ENCODE measurements at regions not wholly inside any gene's neighbourhood (a gene's known extent, or its start where the extent isn't known, plus 50 kb on each side); places are given as distances from the start of the nearest gene placed in this dataset.

DNA sequence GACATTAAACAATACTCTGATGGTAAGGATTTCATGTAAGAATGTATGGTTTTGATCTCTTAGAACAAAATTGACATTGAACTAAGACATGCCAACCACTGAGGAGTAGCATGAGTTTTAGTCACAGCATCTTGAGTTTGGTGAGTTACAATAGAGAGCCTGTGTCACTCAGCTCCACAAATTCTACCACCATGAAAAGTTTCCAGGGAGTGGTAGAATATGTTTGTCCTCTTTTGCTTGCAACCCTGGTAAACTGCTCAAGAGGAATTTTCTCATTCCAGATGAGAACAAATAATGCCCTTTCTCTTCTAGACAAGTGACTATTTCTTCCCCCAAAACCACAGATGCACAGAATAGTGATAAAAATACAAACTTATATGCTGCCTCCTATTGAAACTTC is 502.0 kb upstream of the VRK2 start:
- no peak for DNase-seq (ENCODE audit: extremely low read depth, low read depth)

DNA sequence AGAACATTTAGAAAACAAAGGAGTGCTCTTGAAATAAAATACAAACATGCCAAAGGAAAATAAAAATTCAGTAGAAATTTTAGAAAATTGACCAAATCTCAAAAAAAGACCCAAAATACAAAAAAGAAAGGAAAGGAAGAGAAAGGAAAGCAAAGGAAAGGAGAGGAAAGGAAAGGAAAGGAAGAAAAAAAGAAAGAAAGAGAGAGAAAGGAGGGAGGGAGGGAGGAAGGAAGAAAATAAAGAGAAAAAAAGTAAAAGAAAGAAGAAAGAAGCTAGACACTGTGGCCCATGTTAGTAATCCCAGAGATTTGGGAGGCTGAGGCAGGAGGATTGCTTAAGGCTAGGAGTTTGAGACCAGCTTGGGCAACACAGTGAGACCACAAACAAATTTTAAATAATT is 500.1 kb upstream of the VRK2 start:
- DNase-seq (ENCODE audit: extremely low read depth, low read depth) = no peak

DNA sequence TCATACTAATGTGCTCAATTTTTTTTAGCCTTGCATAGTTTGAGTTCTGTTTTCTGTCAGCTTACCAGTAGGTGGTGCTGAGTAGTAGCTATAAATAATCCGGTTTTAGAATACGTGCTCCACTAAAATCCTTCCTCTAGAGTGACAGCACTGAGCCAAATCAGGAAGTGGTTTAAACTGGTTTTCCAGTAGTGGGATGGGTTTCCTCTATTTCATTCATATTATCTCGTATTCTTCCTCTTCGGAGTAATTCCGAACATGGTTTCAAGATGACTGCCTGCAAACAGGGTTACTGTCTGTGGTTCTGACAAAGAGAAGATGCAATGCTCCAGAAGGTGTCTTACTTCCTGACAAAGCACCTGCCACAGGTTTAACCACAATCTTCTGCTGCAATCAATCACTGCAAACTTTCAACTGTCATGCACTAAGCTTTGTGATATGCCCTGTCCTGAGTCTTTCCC is 496.9 kb upstream of the VRK2 start:
- DNase-seq (ENCODE audit: extremely low read depth, low read depth) = peak; percentile 5

DNA sequence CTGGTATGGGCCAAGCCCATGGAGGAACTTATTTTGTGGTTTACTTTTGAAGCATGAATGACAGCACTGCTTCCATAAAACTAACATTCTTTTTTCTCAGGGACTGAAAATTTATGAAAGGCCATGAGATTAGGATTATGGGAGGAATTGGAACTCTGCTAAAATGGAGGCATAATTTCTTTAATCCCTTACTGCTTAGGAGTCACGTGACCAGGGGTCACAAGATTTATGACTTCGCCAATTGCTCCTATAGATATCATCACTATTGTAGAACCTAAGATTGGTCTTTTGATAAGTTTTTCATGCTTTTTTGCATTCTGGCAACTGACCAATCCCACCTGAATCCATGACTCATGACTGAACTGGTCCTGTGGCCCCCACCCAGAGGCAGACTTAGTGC is 495.7 kb upstream of the VRK2 start:
- no peak for DNase-seq (ENCODE audit: extremely low read depth, low read depth)

DNA sequence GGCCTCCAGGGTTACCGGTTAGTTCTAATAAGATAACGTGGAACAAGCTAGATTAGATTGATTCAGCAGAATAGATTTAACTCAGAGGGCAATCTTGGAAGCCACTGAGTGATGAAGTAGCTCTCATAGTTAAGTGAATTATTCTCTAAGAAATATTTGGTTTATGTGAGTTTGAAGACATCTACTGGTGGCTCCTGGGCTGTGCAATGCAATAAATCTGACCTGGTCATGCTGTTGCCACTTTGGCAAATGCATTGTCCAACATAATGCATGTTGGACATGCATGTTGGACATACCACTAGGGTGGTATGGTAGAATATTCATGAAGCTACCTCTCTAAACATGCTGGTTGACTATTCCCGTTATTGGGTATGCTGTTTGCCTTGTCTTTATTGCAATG is 493.7 kb upstream of the VRK2 start:
- DNase-seq (ENCODE audit: extremely low read depth, low read depth) = no peak

DNA sequence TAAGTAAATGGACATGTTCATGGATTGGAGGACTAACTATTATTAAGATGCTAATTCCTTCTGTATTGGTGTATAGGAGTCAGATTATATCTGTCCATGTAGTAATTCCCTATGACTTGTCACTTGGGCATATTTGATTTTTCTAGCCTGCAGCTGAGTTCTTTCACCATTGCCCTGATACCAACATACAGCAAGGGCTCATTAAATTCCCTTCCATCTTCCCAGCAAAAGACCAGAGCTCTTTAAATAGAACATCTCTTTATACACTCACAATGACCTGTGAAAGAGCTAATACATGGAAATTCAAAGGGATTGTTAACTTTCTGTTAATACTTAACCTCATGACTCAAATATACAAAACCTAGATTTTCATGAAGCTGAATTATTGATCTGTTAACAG is 492.3 kb upstream of the VRK2 start:
- no peak for DNase-seq (ENCODE audit: extremely low read depth, low read depth)

DNA sequence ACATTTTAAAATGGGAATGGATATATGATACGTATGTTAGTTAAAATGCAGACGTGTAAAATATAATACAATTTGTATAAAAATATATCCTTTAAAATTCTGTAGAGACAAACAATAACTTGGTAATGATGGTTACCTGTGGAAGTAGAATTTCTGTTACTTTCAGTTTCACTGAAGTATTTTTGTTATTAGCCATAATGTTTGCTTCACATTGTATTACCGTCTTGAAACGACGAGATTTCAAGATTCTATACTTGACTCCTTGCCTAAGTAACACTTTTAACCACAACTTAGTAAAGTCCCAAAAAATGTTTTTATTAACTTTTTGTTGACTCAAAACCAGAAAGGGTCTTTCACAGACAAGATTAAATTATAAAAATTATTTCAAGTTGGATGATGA is 488.3 kb upstream of the VRK2 start:
- DNase-seq (ENCODE audit: extremely low read depth, low read depth) = no peak

DNA sequence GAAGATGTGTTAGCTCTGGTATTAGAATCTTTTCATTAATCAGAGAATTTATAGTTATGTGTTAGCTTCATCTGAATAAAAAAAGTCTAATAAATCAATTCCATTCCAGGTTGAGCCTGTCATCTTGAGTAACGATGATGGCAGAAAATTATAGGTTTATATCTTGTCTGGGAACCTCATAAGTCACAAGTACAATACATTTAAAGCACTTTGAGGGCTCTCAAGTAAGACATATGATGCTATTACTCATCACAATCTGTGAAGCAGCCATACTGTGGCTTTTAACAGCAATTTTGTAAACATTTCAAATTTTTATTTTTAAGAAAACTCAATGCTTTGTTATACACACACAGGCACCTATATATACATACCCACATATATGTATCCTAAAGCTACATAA is 484.1 kb upstream of the VRK2 start:
- DNase-seq (ENCODE audit: extremely low read depth, low read depth) = no peak

DNA sequence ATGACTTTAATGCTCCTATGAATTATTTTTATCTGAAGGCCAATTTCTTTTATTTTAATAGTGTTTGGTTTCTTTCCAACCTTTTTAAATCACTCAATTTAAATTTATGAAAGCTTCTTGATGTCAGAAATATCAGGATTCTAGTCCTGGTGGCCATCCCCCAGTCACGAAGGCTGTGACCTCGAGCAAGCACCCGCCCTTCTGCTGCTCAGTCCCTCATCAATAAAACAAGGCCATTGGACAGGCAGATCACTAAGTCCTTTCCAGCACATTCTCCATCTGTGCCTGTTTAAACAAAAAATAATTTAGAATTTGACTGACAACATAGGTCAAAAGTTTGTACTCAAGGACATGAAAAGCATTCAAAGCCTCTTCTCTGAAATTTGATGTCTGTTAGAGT is 483.6 kb upstream of the VRK2 start:
- DNase-seq (ENCODE audit: extremely low read depth, low read depth) = no peak

DNA sequence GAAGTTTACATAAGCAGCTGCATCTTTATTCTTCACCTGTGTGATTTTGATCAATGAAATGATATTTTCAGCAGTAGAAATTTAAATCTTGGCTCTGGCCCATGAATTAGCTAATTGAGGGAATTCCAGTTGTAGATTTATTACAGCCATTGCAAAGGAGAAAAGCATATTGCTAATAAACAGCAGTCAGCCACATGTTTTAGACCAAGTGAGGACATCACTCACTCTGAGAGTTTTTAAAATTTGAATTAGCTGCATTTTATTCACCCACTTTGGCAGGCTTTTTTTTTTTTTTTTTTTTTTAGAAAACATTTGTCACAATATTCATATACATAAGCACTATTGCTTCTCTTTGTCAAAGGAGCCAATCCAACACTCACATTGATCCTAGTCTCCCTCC is 479.4 kb upstream of the VRK2 start:
- no peak for DNase-seq (ENCODE audit: extremely low read depth, low read depth)

DNA sequence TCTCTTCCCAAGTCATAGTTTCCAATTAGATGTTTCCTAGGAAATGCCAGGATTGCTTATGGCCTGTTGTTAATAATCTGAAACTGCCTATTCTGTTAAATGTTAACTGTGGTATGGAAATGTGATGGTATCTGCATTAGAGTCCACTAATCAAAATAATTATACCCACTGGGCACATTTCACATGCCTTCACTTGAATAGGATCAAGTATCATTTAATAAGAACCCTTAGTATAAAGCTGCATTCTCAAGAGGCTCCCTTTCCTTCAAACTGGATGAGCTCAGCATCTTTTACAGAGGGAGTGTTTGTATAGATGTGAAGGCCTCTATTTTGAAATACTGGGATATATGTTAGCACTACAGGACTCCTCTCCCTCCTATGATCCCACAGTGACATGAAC is 477.2 kb upstream of the VRK2 start:
- DNase-seq (ENCODE audit: extremely low read depth, low read depth) = no peak

DNA sequence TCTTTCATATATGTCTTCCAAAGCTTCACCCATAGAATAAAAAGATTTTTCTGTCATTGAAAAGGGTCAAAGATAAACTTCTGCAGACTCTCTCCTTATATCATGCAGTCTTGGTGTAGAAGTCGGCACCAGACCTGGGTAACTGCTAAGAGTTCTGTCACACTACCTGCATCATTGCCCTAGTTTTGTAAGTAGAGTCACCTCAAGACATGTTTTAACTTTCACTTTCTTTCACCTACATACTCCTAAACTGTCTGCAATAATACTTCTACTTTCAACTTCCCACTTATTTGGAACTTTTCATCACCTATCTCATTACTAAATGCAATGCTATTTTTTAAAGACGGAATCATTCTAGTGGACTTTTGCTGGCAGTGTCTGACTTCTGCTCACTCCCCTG is 475.6 kb upstream of the VRK2 start:
- DNase-seq (ENCODE audit: extremely low read depth, low read depth) = no peak

DNA sequence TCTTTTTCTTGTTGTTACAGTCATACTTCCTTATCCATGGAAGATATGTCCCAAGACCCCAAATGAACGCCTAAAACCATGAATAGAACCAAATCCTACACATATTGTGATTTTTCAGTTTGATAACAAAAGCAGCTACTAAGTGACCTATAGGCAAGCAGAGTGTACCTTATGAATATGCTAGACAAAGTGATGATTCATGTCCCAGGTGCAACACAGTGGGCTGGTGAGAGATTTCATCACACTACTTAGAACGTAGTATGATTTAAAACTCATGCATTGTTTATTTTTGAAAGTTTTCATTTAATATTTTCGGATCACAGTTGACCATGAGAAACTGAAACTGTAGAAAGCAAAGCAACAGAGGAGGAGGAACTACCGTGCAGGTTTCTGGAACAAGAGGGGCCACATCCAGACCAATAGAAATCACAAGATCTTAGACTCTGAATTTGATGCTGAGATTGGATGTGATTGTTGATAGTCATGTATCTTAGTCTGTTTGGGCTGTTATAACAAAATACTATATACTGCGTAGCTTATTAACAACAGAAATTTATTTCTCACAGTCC is 470.8 kb upstream of the VRK2 start:
- no peak for DNase-seq (ENCODE audit: extremely low read depth, low read depth)

DNA sequence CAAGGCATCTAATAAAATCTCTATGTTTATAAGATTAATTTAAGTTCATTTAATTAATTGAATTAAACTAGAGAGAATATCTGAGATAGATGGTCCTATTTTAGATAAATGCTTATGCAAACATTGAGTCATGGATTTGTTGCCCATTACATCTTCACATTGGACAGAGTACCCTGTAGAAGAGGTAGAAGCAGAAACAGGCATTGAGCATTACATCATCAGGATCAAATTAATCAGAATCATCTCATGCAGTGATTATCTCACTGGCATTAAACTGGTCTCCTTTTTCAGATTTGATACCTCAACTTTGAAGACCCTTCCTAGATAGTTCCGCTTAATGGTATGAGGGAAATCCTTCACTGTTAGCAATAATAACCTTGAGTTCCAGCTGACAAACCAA is 469.6 kb upstream of the VRK2 start:
- no peak for DNase-seq (ENCODE audit: extremely low read depth, low read depth)

DNA sequence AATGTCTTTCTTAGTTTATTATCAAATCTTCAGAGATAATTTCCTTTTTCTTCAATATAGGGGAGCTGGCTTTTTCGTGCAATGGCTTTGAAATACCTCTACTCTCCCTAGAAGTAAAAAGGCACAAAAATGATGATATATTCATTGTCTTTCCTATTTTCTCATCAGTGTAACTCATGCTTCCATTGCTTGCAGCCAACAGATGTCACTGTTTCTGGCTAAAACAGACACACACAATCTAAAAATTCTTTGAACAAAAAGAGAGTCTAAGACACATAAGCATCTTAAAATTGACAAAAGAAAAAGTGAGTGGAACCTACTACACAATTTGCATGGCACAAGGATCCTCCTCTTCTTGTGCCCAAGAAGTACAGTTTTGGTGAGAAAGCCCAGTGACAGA is 448.7 kb upstream of the VRK2 start:
- no peak for DNase-seq (ENCODE audit: extremely low read depth, low read depth)

DNA sequence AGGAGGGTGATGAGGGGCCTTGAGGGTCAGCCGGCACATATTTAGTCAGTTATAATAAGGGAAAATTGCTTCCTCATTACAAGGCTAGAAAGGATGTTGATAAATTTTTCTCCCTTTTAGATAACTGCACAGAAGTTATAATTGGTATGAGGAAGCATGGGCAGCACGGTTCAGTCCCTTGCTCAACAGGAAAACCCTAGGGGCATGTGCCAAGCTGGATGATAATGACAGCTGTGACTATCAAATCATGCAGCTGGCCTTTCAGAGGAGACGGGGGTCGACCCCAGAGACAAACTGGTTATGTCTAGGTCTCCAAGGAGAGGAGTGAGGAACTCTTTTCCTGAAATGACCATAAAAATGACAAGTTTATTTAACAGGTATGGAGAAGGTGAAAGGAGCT is 448.1 kb upstream of the VRK2 start:
- DNase-seq (ENCODE audit: extremely low read depth, low read depth) = no peak

DNA sequence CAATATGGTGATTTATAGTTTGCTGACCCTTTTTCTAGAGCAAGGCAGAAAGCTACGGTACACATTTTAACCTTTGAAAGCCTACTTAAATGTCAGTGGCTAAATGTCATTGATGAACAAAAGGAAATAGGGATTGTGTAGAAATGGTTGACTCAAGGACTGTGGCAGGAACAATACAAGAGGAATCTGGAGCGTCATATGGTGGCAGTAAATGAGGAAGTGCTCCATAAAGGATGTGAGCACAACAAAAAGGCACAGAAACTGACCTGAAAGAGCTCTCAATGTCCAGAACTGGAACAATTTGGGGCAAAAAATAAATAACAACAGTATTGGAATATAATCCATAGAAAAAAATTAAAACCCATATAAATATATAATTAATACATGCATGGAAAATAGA is 443.9 kb upstream of the VRK2 start:
- no peak for DNase-seq (ENCODE audit: extremely low read depth, low read depth)

DNA sequence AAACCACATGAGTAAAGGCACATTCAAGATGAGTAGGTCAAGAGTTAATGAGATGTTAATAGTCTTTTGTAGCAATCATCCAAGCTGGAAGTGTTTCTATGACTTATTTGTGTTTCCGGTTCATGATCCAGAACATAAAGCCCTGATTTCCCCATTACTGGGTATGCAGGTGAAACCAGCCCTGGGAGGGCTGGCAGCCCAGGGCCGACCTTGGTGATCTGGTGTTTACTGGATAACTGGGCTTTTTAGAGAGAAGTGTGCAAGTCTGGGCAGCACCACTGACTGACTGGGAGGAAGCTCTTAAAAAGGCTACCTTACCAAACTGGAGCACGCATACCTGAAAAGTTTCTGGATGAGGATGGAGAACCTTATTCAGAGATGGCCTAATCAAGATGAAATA is 431.6 kb upstream of the VRK2 start:
- no peak for DNase-seq (ENCODE audit: extremely low read depth, low read depth)

DNA sequence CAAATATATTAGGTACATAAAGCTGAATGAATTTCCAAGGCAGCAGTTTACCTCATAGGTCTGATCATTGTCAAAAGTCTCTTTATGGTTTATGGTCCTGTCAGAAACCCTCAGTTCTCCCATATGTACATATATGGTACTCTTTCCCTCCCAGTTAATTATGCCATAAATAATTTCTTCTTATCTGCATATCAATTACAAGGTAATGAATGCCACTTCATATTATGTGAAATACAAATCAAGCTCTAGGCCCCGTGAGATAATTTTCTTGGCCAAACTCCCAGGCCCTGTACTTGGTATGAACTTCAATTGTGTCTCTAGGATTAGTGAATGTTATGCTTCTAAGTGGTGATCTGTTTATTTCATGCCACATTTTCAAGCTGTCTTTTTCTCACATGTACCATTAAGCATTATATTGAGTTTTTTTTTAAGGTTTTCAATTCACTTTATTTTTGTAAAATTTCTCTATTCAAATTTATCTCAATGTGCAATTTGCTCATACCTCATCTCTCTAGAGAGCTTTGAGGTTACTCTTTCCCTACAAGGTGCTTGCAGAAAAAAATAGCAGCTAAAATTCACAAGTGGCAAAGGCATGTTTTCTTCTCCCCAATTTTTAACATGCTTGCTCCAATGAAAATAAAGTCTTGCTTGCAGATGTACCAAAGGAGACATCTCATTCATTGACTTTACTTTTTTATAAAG is 430.6 kb upstream of the VRK2 start:
- DNase-seq (ENCODE audit: extremely low read depth, low read depth) = no peak

DNA sequence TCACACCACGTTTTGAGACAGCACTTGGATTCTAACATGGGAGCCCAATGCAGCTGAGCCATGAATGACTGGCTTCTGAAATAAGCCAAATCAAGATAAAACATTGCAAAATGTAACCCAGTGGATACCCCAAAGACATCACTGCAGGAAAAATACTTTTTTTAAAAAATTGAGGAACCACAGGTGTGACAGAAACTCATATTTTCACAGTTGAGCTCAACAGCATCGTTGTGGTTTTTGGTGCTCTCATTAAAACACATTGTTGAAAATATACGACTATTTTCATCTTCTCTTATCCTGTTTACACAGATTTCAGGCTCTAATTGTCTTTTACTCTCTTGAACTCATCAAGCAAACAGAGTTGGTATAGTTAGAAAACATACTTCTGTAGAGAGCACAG is 429.3 kb upstream of the VRK2 start:
- no peak for DNase-seq (ENCODE audit: extremely low read depth, low read depth)

DNA sequence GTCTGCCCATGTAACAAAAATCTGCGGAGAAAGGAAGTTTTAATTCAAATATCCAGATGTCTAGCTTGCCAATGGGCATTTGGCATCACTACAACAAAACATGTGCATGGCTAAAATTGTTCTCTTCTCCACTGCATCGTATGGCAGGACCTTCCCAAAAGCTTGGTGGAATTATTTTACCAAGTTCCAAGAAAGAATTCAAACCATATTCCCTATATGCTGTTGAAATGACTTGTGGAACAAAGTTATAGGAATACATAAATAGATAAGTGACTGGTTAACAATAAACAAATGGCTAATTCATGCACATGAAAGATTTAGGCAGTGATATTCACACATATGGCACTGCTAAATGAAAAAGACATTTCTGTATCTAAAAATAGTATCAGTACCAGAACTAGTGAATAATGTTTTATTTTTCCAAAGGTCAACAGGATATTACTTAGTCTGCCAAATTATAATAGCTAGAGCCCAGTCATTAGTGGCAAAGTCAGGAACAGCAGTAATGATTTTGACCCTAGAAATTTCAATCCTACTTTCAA is 425.4 kb upstream of the VRK2 start:
- no peak for DNase-seq (ENCODE audit: extremely low read depth, low read depth)

DNA sequence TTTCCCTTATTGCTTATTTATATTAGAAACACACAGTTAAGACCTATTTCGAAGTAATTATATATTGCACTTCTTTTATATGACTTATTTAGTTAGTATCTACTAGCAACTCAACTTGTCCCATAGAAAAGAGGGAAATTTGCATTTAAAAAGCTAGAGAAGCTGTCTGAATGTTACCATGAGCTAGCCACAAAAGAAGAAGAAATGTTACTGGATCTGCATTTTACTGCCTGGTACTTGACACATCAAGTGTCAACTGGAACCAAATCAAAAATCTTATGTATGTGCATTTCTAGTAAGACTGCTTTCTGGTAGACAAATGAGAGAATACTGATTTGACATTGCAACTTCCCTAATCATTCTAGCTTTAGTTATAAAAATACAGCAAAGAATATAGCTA is 424.6 kb upstream of the VRK2 start:
- DNase-seq (ENCODE audit: extremely low read depth, low read depth) = no peak

DNA sequence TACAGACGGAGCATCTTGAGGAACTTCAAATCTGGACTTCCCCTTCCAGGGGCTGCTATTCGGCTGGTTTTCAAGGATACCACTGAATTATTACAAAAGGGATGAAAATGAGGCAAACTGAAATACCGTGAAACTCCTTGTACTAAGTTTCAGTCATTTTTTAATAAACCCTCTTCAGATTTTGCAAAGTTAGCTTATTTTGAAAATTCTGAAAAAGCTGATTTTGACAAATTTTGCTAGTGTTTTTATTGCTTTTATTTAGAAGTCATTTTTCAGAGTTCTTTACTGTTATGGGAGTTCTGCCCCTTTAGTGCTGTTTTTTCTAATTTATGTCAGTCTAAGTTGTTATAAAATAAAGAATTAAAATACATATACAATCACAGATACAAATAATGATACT is 390.4 kb upstream of the VRK2 start:
- DNase-seq (ENCODE audit: extremely low read depth, low read depth) = no peak

All from NCI-H460 (cell line).